ENCODE measurements at regions not wholly inside any gene's neighbourhood (a gene's known extent, or its start where the extent isn't known, plus 50 kb on each side); places are given as distances from the start of the nearest gene placed in this dataset.

GRCh38 chr4:37538931-37539330 is 147.2 kb downstream of the RELL1 start:
- TF ChIP-seq CTCF (optimal IDR thresholded peaks at IDR 0.05 in 1 of 3, IDR thresholded peaks at IDR 0.05 in 1 of 3, conservative IDR thresholded peaks at IDR 0.05 in 1 of 3; ENCODE audit: extremely low read depth in 1 of 3, insufficient read depth in 2 of 3, low read length in 3 of 3): no peak
- dilution Hi-C loops (cut with MboI; ENCODE audit: extremely low pct_ligation_motif_present, low sequenced_read_pairs): no loop called here
- FAIRE-seq (no peak), DNase-seq (ENCODE audit: low read depth, low spot score) (no peak)
- no peak overlapping the region for H3K27ac ChIP-seq (ENCODE audit: control insufficient read depth, insufficient read depth, low read length)
- H3K4me3 ChIP-seq (ENCODE audit: control insufficient read depth in 2 of 3, extremely low read depth in 1 of 3, insufficient read depth in 2 of 3, low read depth in 1 of 3, low read length in 3 of 3): no peak overlapping the region
- H3K9me3 ChIP-seq (ENCODE audit: control insufficient read depth, low read depth, low read length): no peaks in the 10 kb centered on the region
- H3K4me1 ChIP-seq (ENCODE audit: control insufficient read depth, extremely low read depth, insufficient read depth, low read length): peaks cover 9% of the 10 kb centered on the region
- no peaks in the 10 kb centered on the region for H3K79me2 ChIP-seq (ENCODE audit: control insufficient read depth, insufficient read depth, low read length)
- H3K9me1 ChIP-seq (ENCODE audit: control insufficient read depth, extremely low read depth, insufficient read depth, low read length): no peaks in the 10 kb centered on the region
- H4K20me1 ChIP-seq (ENCODE audit: control insufficient read depth, extremely low read depth, insufficient read depth, low read length): no peaks in the 10 kb centered on the region
- H3K4me2 ChIP-seq (ENCODE audit: control insufficient read depth, extremely low read depth, insufficient read depth, low read depth, low read length): no peak overlapping the region
- H3K36me3 ChIP-seq (ENCODE audit: control insufficient read depth in 2 of 2, extremely low read depth in 1 of 2, insufficient read depth in 2 of 2, low read length in 2 of 2): no peaks in the 10 kb centered on the region
- H3K27me3 ChIP-seq (ENCODE audit: control insufficient read depth, extremely low read depth, insufficient read depth, low read length): no peaks in the 10 kb centered on the region
- no peak overlapping the region for H3K9ac ChIP-seq (ENCODE audit: control insufficient read depth, extremely low read depth, insufficient read depth, low read length)
- H2AFZ ChIP-seq (ENCODE audit: control insufficient read depth, low read length): no peak overlapping the region

DNA sequence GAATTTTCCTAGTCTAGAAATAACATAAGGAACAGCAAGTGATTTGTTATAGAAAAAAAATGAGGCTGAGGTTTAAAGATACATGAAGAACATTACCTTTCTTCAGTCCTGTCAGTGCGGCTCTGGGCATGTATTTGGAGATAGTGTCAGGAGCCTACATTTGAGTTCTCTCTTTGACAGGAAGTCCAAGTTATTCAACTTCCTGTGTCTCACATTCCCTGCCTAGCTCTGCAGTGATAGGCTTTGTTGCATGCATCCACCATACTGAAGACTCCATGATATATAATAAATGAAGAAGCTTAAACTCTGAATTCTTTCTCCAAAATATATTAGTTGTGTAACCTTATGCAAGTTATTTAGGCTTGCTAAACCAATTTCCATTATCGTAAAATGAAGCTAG is 148.7 kb downstream of the RELL1 start:
- Histone ChIP-seq H3K9me3 (ENCODE audit: control insufficient read depth, low read depth, low read length) (no peaks in the 10 kb centered on the region), H3K9me1 (ENCODE audit: control insufficient read depth, extremely low read depth, insufficient read depth, low read length) (no peaks in the 10 kb centered on the region), H3K4me1 (ENCODE audit: control insufficient read depth, extremely low read depth, insufficient read depth, low read length) (peaks cover 14% of the 10 kb centered on the region), H3K27ac (ENCODE audit: control insufficient read depth, insufficient read depth, low read length) (no peak overlapping the region), H3K79me2 (ENCODE audit: control insufficient read depth, insufficient read depth, low read length) (no peaks in the 10 kb centered on the region), H3K4me3 (ENCODE audit: control insufficient read depth in 2 of 3, extremely low read depth in 1 of 3, insufficient read depth in 2 of 3, low read depth in 1 of 3, low read length in 3 of 3) (no peak overlapping the region), H3K36me3 (ENCODE audit: control insufficient read depth in 2 of 2, extremely low read depth in 1 of 2, insufficient read depth in 2 of 2, low read length in 2 of 2) (no peaks in the 10 kb centered on the region), H2AFZ (ENCODE audit: control insufficient read depth, low read length) (no peak overlapping the region), H3K27me3 (ENCODE audit: control insufficient read depth, extremely low read depth, insufficient read depth, low read length) (no peaks in the 10 kb centered on the region), H4K20me1 (ENCODE audit: control insufficient read depth, extremely low read depth, insufficient read depth, low read length) (no peaks in the 10 kb centered on the region), H3K9ac (ENCODE audit: control insufficient read depth, extremely low read depth, insufficient read depth, low read length) (no peak overlapping the region), H3K4me2 (ENCODE audit: control insufficient read depth, extremely low read depth, insufficient read depth, low read depth, low read length) (no peak overlapping the region)
- FAIRE-seq: no peak
- dilution Hi-C loops (cut with MboI; ENCODE audit: extremely low pct_ligation_motif_present, low sequenced_read_pairs): no loop called here
- TF ChIP-seq EZH2 (IDR thresholded peaks at IDR 0.05; ENCODE audit: low read length) (no peak), CTCF (optimal IDR thresholded peaks at IDR 0.05 in 1 of 3, IDR thresholded peaks at IDR 0.05 in 1 of 3, conservative IDR thresholded peaks at IDR 0.05 in 1 of 3; ENCODE audit: extremely low read depth in 1 of 3, insufficient read depth in 2 of 3, low read length in 3 of 3) (no peak)
- DNase-seq (ENCODE audit: low read depth, low spot score): no peak
